Motor neuron (in vitro differentiated cells): ENCODE measurements at regions not wholly inside any gene's neighbourhood (a gene's known extent, or its start where the extent isn't known, plus 50 kb on each side); places are given as distances from the start of the nearest gene placed in this dataset.

Experiments used
- ATAC-seq, 8 experiments: fragments of 200-7000 bp; cut with Tn5 transposase; replicated peaks in 6 of 8; 2 replicates each; pipeline ENCODE4 v1.8.0; 2021; ENCODE audit warnings: mild to moderate bottlenecking in 8 of 8, moderate library complexity in 8 of 8
- H3K27ac ChIP-seq, 2 donors: fragments of 250-450 bp; sonication (Bioruptor Pico); 2 replicates each; pipeline ENCODE4 v1.9.0; 2021; ENCODE audit warnings: antibody characterized with exemption in 2 of 2, mild to moderate bottlenecking in 2 of 2, moderate library complexity in 1 of 2
- H3K4me1 ChIP-seq, 2 donors: fragments of 250-450 bp; sonication (Bioruptor Pico); replicated peaks in 1 of 2; 2 replicates each; pipeline ENCODE4 v1.6.1; 2021; ENCODE audit warnings: antibody characterized with exemption in 2 of 2, mild to moderate bottlenecking in 2 of 2, moderate library complexity in 1 of 2
- H3K4me3 ChIP-seq, 5 donors: fragments of 250-450 bp; sonication (Bioruptor Pico); 2 replicates each; pipeline ENCODE4 v1.9.0; 2021; ENCODE audit warnings: antibody characterized with exemption in 5 of 5, mild to moderate bottlenecking in 5 of 5, moderate library complexity in 4 of 5
- WGBS, 10 experiments: fragments of 450-650 bp; shearing (Covaris generic); methylation state at CpG; one replicate each; pipeline ENCODE4 v1.0.0; 2022; 5-methylcytosine and 5-hydroxymethylcytosine counted together
- in situ Hi-C, 9 experiments: fragments of 400-800 bp; cut with MboI; loops; one replicate each; pipeline ENCODE4 v1.15.0; 2021; ENCODE audit warnings: low sequenced_read_pairs in 9 of 9, low pct_unique_long_range_greater_than_20kb in 2 of 9; ENCODE audit not compliant: unreplicated experiment in 9 of 9

- in situ Hi-C loops: no loop called here
- no peak overlapping the region for H3K4me3 ChIP-seq
- no peak overlapping the region for H3K27ac ChIP-seq
- H3K4me1 ChIP-seq: no peaks in the 10 kb centered on the region
- 67 to 100% (median 100%) methylated on average over 1 of the region's 1 CpG; no CpG with 5 or more reads in 2 of the 10 experiments for WGBS, 10 experiments
- no peak for ATAC-seq
These were observed 92.9 kb downstream of the TXNL1 start for GRCh38 chr18:56545464-56545863.

DNA sequence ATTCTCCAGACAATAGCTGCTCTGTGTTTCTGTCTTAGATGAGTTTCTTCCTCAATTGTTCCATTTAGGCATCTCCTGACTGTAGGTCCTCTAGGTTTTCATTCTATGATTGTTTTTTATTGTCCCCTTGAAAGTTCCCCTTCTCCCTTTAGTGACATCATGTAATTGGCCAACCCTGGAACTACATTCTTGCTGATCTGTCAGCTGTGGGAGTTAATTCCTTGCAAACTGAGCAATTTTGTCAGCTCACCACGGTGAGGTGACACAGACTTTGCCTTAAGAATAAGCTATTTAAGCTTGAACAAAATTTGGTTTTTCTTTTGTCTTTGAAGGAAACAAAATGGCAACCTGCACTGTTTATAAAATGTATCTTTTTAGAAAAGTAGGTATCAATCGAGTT, 95.9 kb downstream of the TXNL1 start:
- ATAC-seq: no peak
- Histone ChIP-seq H3K27ac (no peak overlapping the region), H3K4me1 (no peaks in the 10 kb centered on the region), H3K4me3 (no peak overlapping the region)
- WGBS, 10 experiments: 33 to 100% (median 73%) methylated on average over 1 to 2 of the region's 2 CpGs
- in situ Hi-C loops: no loop called here

- no peak for ATAC-seq
- no peak overlapping the region for H3K27ac ChIP-seq
- H3K4me1 ChIP-seq: no peaks in the 10 kb centered on the region
- 0 to 50% (median 12%) methylated on average over 1 to 2 of the region's 2 CpGs; no CpG with 5 or more reads in 4 of the 10 experiments for WGBS, 10 experiments
- in situ Hi-C loops: no loop called here
- no peak overlapping the region for H3K4me3 ChIP-seq
These were observed 96.6 kb downstream of the TXNL1 start for GRCh38 chr18:56541793-56542192.

DNA sequence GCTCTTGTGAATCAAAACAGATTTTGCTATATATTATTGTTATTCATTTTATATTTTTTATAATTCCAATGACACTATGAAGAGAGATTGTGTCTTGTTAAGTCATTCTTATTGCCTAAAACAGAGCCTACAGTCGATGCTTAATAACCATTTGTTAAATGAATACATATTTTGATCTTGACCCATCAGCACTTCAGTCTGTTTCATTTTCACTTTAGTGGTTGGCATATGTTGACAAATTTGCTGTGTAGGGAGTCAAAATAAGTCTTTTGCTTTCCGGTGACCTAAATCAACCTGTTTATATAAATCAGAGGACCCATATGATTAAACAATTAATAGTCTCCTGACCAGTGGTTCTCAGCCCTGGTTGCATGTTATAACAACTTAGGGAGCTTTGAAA, 97.1 kb downstream of the TXNL1 start:
- in situ Hi-C loops: no loop called here
- Histone ChIP-seq H3K4me3 (no peak overlapping the region), H3K27ac (no peak overlapping the region), H3K4me1 (no peaks in the 10 kb centered on the region)
- 42 to 100% (median 88%) methylated on average over 1 to 2 of the region's 2 CpGs; no CpG with 5 or more reads in 1 of the 10 experiments for WGBS, 10 experiments
- ATAC-seq: no peak

- no peak overlapping the region for H3K27ac ChIP-seq
- no peak overlapping the region for H3K4me3 ChIP-seq
- no peak for ATAC-seq
- in situ Hi-C loops: no loop called here
- H3K4me1 ChIP-seq: no peaks in the 10 kb centered on the region
- WGBS, 10 experiments: 8 to 100% (median 85%) methylated on average over 1 to 2 of the region's 2 CpGs
These were observed 99.6 kb downstream of the TXNL1 start for GRCh38 chr18:56538746-56539145.

GRCh38 chr18:56532176-56532840, 106.1 kb downstream of the TXNL1 start:
- 0 to 100% (median 50%) methylated on average over 1 to 3 of the region's 3 CpGs; no CpG with 5 or more reads in 1 of the 10 experiments for WGBS, 10 experiments
- H3K4me3 ChIP-seq: no peak overlapping the region
- in situ Hi-C loops: no loop called here
- ATAC-seq: no peak
- no peak overlapping the region for H3K27ac ChIP-seq
- H3K4me1 ChIP-seq: no peaks in the 10 kb centered on the region

- peak in 2 of 8 experiments; percentile 64 to 76 for ATAC-seq
These were observed 115.6 kb downstream of the TXNL1 start for GRCh38 chr18:56522816-56523215.

GRCh38 chr18:56521263-56521662, 117.1 kb downstream of the TXNL1 start:
- no peaks in the 10 kb centered on the region for H3K4me1 ChIP-seq
- no peak overlapping the region for H3K4me3 ChIP-seq
- in situ Hi-C loops: no loop called here
- ATAC-seq: peak in 3 of 8 experiments; percentile 78 to 99 (median 93)
- 10 to 85% (median 20%) methylated on average over 1 to 3 of the region's 3 CpGs; no CpG with 5 or more reads in 5 of the 10 experiments for WGBS, 10 experiments
- H3K27ac ChIP-seq: no peak overlapping the region

More at GRCh38 chr18:56522816-56523215, 115.6 kb downstream of the TXNL1 start:
- H3K27ac ChIP-seq: no peak overlapping the region
- H3K4me1 ChIP-seq: no peaks in the 10 kb centered on the region
- in situ Hi-C loops: no loop called here
- H3K4me3 ChIP-seq: no peak overlapping the region
- 19 to 93% (median 79%) methylated on average over 1 to 3 of the region's 3 CpGs; no CpG with 5 or more reads in 3 of the 10 experiments for WGBS, 10 experiments

- no peak for ATAC-seq
- H3K4me1 ChIP-seq: no peaks in the 10 kb centered on the region
- H3K4me3 ChIP-seq: no peak overlapping the region
- in situ Hi-C loops: no loop called here
- no peak overlapping the region for H3K27ac ChIP-seq
- 83 to 100% (median 100%) methylated on average over 2 to 6 of the region's 9 CpGs; no CpG with 5 or more reads in 1 of the 10 experiments for WGBS, 10 experiments
These were observed 120.6 kb downstream of the TXNL1 start for GRCh38 chr18:56517761-56518160.

GRCh38 chr18:56517196-56517595, 121.2 kb downstream of the TXNL1 start:
- Histone ChIP-seq H3K27ac (no peak overlapping the region), H3K4me1 (no peaks in the 10 kb centered on the region), H3K4me3 (no peak overlapping the region)
- in situ Hi-C loops: no loop called here
- 54 to 97% (median 73%) methylated on average over 1 to 4 of the region's 4 CpGs; no CpG with 5 or more reads in 2 of the 10 experiments for WGBS, 10 experiments
- no peak for ATAC-seq

DNA sequence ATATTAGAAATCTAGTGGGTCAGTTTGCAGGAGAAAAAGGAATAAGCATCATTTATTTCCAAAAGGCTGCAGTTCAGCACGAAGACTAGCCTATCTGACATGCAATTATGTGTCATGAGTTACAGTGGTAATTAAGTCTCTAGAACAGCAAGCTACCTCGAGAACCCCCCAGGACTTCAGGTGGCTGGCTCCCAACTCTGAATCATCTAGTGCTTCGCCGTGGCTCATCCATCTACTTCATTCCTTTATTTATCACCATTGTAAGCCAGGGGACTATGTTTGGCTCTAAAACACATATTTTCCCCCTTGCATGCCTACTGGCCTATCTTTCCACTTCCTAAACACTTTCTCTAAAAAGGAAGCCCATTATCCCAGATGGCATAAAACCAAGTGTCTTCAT, 121.6 kb downstream of the TXNL1 start:
- H3K4me3 ChIP-seq: no peak overlapping the region
- no peak overlapping the region for H3K27ac ChIP-seq
- WGBS, 10 experiments: 10 to 84% (median 60%) methylated on average over 2 to 4 of the region's 4 CpGs; no CpG with 5 or more reads in 4 of the 10 experiments
- no peaks in the 10 kb centered on the region for H3K4me1 ChIP-seq
- peak in 2 of 8 experiments; percentile 22 to 55 for ATAC-seq
- in situ Hi-C loops: no loop called here

DNA sequence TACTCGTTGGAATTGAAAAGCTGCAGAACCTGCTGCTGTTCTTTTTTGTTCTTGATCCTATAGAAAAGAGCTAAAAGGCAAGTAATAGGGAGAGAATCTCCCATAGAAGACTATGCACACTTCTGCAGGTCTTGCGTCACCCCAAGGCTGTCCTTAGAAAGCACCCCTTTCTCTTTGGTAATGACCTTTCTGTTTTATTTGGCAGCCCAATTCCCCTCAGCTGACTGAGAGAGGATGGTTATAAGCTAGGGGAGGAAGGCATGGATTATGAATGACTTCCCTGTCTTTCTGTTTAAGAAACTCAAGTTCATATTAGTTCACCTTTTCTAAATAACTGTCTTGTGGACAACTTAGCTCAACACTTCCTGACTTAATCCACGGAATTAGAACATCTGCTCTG, 122.9 kb downstream of the TXNL1 start:
- 0 to 100% (median 83%) methylated on average over 1 to 3 of the region's 3 CpGs; no CpG with 5 or more reads in 1 of the 10 experiments for WGBS, 10 experiments
- H3K4me3 ChIP-seq: no peak overlapping the region
- in situ Hi-C loops: no loop called here
- no peak for ATAC-seq
- H3K4me1 ChIP-seq: no peaks in the 10 kb centered on the region
- H3K27ac ChIP-seq: no peak overlapping the region

DNA sequence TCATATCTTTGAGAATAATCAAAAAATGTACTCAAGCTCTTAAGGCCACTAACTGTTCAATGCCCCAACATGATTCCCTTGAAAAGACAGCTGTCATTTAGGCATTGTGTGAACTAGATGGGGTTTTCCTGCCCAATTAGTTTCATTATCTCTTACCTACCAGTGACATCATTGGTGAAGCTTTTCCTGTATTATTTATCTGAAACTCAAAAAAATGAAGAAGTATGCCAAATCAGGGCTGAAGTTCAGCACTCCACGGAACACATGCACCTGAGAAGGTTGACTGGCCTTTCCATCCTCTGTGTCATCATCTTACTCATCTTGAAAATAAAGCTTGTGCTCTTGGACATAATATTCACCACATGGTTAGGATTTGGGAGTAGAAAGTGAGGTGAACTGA, 126.4 kb downstream of the TXNL1 start:
- in situ Hi-C loops: no loop called here
- Histone ChIP-seq H3K27ac (no peak overlapping the region), H3K4me3 (no peak overlapping the region), H3K4me1 (no peaks in the 10 kb centered on the region)
- no peak for ATAC-seq
- WGBS, 10 experiments: 33 to 100% (median 78%) methylated on average over 1 of the region's 1 CpG; no CpG with 5 or more reads in 4 of the 10 experiments

- Histone ChIP-seq H3K4me3 (no peak overlapping the region), H3K27ac (no peak overlapping the region), H3K4me1 (no peaks in the 10 kb centered on the region)
- in situ Hi-C loops: no loop called here
- no peak for ATAC-seq
These were observed 128.3 kb downstream of the TXNL1 start for GRCh38 chr18:56510108-56510507.
